GM19395 (cell line): ENCODE measurements at regions not wholly inside any gene's neighbourhood (a gene's known extent, or its start where the extent isn't known, plus 50 kb on each side); places are given as distances from the start of the nearest gene placed in this dataset.

ENCODE experiments used
- ATAC-seq: cut with Tn5 transposase; IDR thresholded peaks from one replicate; pipeline ENCODE4 v1.9.1; 2021; ENCODE audit warnings: mild to moderate bottlenecking, moderate library complexity; ENCODE audit not compliant: unreplicated experiment

GRCh38 chr13:105658431-105658830, 877.0 kb downstream of the EFNB2 start:
- ATAC-seq: no peak

GRCh38 chr13:105655046-105655445, 880.4 kb downstream of the EFNB2 start:
- ATAC-seq: no peak

- no peak for ATAC-seq
Measured at GRCh38 chr13:105643966-105644365, 891.5 kb downstream of the EFNB2 start.

DNA sequence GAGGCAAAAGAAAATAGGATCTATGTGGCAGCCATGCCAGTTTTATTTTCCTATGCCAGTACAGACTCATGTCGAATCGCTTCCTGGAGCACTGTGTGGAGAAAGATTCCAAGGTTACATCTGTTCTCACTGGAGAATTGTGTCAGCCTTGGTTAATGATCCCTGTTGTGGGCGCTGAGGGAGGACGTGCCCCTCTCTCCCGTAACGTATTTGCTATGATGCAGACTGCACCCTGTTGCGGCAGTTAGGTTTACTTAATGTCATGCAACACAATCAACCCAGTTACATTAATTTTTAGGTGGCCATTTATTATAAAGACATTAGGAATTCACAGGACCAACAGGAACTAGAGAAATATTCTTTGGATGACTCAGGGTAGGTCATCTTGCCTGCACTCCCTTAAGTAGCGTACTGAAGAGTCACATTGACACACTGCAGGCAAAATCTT, 892.9 kb downstream of the EFNB2 start:
- no peak for ATAC-seq

DNA sequence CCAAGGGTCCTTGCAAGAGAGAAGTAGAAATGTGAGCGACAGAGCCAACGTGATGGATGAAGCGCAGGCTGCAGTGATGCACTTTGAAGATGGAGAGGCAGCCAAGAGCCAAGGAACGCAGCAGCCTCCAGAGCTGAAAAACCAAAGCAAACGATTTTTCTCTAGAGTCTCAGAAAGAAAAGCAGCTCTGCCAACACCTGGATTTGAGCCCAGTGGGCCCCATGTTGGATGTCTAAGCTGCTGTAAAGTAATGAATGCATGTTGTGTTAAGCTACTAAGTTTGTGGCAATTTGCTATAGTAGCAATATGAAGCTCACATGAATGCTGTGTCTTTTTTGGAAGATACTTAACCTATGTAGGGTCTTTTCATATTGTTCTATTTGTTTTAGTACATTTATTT, 894.3 kb downstream of the EFNB2 start:
- ATAC-seq: no peak

DNA sequence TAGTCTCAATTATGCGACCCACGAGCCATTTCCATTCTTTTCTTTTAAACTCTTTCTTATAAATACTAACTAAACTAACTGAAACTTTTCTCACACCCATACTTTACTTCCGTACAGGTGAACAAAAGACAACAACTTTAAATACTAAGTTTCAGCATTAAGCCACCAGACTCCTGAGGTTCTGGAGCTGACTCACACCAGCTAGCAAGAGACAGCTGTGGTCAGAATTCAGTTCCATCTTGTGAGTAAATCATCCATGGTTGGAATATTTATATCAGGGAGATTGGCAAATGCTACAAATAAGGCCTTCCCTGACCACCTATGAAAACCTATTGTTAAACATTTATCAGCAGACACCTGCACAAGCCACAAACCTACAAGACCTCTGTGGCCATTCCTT, 897.0 kb downstream of the EFNB2 start:
- ATAC-seq: no peak

DNA sequence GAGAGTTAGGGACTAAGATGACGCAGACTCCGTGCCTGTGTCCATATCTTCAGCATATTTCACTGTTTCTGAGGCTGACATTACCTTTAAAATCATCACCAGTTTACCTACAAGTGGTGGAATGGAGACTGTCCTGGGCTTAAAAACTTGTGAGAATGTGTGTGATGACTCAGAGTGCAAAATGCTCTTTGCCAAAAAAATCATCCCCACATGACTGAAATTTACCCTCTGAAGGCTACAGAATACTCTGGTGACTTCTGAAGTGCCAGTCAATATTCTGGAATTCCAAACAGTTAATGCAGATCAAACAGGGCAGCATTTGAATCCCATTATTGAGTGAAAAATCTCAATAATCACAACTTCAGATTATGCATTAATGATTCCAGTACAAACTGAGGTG, 901.4 kb downstream of the EFNB2 start:
- no peak for ATAC-seq

GRCh38 chr13:105630431-105630830, 905.0 kb downstream of the EFNB2 start:
- no peak for ATAC-seq

DNA sequence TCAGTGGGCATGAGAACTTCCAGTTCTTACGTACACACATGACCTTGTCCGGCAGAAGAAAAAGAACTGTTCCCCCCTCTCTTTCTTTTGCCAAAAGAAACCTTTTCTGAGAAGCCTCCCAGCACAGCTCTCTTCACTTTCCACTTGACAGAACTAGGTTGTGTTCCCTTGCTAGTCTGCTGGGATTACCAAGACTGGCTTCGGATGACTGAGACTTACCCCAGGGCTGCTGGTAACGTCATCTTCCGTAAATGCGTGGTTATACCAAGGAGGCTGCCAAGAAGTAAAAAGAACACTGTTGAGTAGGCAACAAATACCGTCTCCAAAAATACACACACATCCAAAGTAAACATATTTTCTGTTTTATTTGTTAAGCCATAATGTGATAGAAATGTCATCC, 908.2 kb downstream of the EFNB2 start:
- no peak for ATAC-seq

DNA sequence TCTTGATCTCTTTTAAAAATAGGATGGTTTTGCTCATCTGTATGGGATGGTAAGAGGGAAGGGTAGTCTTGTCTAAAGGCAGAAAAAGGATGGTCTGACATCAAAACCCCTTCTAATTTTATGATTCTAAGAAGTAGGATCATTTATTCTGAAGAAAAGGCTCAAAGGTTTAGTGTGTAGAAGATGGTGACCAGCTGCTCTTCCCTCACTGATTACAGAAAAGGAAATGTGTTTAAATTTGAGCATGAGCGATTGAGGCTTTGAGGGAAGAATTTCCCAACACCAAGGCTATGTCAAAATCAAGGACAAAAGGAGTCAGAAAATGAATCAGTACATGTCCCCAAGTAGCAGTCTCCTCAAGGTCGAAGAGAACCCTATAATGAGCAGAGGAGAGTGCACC, 909.8 kb downstream of the EFNB2 start:
- no peak for ATAC-seq

- ATAC-seq: no peak
Measured at GRCh38 chr13:105616333-105617075, 919.0 kb downstream of the EFNB2 start.

DNA sequence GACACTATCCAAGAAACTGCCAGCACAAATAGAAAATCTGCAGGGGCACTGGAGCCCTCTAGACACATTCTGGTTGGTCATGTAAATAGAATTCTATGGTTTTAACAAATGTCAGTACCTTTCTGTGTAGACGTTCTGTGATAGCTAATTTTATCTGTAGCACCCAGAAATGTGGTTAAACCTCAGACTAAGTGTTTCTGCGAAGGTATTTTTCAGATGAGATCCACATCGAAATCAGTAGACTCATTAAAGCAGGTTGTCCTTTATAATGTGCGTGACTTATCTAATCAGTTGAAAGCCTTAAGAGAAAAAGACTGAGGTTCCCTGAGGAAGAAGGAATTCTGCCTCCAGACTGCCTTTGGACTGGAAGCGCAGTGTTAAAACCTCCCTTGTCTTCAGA, 922.9 kb downstream of the EFNB2 start:
- no peak for ATAC-seq

DNA sequence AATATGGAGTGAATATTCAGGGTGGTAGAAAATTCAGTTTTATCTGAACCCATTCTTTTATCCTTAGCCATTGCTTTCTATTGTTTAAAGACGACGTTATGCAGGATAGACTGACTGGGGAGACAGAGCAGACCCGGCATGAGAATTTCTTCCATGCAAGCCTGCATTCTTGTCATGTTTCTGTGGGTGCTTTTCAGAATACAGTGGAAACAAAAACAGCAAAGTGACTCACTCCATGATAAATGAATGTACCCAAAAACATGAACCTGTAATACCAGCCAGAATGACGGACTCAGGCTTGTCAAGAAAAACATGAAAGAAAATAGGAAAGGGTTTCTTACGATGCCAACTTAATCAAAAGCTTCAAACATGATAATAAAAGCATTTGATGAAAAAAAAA, 924.0 kb downstream of the EFNB2 start:
- ATAC-seq: no peak

DNA sequence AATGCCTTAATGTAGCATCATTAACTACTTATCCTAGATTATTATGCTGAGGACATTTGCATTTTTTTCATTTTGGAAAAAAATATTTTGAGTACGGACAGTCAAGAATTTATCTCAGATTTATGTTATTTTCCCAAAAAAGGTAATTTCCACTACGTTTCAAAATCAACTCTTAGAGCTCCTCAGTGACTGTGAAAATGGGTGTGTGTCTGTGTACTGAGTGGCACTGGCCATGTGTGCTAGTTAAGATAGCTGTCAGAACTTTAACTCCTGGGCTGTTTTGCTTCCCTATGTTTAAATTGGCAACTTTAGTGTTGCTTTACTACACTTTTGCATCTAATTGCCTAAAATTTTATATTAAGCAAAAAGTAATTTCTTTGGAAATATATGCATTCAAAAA, 927.4 kb downstream of the EFNB2 start:
- ATAC-seq: no peak

DNA sequence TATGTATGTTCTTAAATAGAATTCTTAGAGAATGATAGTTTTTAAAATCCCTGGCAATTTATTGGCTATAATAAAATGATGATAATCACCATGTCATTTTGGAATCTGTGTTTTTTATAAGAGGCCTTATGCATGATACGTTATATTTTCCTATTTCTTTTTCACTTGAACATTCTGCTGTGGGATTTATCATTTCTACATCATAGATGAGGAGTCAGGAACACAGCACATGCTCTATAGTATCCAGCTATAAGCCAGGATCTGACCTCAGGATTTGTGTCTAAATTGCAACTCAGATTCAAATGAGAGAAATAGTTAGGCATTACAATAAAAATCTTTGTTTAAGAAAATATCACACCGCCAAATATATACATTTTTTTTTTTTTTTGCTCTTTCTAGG, 928.0 kb downstream of the EFNB2 start:
- no peak for ATAC-seq

DNA sequence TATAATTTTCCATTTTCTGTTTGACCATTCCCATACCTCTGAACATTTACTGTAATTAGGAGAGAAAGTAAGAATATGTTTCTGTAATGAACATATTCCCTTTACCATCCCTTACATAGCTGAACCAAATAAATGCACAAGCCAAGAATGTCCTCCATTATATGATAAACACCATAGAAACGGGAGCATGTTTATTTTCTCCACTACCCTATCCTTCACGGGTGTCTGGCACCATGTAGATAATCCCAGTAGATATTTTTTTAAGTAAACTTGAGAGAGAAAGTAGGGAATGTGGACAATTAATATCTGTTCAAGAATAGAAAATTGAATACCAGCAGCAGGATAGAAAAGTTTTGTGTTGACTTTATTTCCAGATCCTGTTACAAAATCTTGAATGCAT, 928.4 kb downstream of the EFNB2 start:
- ATAC-seq: no peak

- no peak for ATAC-seq
Measured at GRCh38 chr13:105602956-105603670, 932.3 kb downstream of the EFNB2 start.

GRCh38 chr13:105599477-105600037, 935.9 kb downstream of the EFNB2 start:
- ATAC-seq: no peak

GRCh38 chr13:105598529-105598928, 936.9 kb downstream of the EFNB2 start:
- ATAC-seq: no peak

- ATAC-seq: no peak
Measured at GRCh38 chr13:105597573-105597972, 937.9 kb downstream of the EFNB2 start.

DNA sequence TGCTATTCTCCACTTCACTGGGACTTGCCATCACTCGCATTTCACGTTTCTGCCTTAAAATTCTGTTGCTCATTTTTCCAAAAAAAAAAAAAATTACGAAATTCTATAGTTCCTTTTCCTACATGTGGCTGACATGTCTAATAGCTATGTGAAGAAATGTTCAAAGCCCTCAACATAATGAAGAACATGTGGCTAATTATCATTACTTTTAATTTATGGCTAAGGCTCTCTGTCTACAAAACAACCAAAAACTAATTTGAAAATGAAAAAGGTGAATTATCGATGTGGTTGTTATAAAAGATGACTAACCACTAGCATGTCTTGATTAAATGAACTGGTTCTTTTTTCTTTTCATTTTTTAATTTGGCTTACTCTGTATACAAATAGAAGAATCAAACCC, 940.0 kb downstream of the EFNB2 start:
- ATAC-seq: no peak

GRCh38 chr13:105591277-105591676, 944.2 kb downstream of the EFNB2 start:
- ATAC-seq: no peak
